ENCODE measurements at regions not wholly inside any gene's neighbourhood (a gene's known extent, or its start where the extent isn't known, plus 50 kb on each side); places are given as distances from the start of the nearest gene placed in this dataset.
"Not testable (repeated sequence)": the region's sequence is repeated elsewhere in the genome, so short reads cannot be mapped to it uniquely, and the experiment has no call there.

DNA sequence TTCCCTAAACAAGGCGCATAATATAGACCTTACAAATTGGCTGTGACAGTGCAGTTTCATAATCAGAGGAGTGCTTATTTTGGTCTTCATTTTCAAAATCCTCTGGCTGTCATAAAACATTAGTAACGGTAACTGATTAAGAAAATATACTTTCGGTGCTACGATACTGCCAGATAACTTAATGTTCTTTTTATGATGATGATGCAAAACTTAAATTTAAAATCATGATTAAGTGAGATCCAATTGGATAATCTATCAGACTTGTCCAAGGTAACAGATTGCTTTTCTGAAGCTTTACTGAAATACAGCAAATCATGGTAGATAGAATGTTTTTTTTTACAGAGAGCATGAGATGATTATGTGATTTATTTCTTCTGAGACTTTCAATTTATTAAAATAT is 364.2 kb upstream of the CNTN3 start:
- no peak for DNase-seq (ENCODE audit: low spot score)

DNA sequence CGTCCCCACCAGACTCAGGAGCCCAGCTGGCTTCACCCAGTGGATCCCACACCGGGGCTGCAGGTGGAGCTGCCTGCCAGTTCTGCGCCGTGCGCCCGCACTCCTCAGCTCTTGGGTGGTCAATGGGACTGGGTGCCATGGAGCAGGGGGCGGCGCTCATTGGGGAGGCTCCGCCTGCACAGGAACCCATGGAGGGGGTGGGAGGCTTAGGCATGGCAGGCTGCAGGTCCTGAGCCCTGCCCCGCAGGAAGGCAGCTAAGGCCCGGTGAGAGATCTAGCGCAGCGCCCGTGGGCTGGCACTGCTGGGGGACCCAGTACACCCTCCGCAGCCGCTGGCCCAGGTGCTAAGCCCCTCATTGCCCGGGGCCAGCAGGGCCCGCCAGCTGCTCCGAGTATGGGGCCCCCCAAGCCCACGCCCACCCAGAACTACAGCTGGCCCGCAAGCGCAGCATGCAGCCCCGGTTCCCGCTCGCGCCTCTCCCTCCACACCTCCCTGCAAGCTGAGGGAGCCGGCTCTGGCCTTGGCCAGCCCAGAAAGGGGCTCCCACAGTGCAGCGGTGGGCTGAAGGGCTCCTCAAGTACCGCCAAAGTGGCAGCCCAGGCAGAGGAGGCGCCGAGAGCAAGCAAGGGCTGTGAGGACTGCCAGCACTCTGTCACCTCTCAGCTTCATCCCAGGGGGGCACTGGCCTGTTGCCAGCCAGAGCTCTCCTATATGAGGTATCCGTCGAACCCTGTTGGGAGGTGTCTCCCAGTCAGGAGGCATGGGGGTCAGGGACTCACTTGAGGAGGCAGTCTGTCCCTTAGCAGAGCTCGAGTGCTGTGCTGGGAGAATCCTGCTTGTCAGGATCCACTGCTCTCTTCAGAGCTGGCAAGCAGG is 370.8 kb upstream of the CNTN3 start:
- not testable (repeated sequence) for DNase-seq (ENCODE audit: low spot score)

GRCh38 chr3:74988095-74988494 is 373.6 kb upstream of the CNTN3 start:
- no peak for DNase-seq (ENCODE audit: low spot score)

DNA sequence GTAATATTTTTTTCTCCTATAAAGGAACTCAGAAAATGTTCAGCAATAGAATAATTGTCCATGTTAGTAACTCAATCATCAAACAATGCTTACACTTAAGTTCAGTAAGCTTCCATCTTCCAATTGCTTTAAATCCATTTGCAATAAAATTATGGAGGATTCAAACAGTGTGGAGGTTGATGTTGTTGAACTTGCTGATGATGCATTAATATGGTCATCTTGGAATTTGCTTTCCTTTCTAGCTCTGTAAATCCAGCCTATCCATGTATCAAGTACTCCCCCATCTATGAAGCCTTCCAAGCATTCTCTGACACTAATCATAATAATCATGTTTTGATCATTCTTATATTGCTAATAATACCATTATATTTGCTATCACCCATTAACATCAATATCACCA is 378.4 kb upstream of the CNTN3 start:
- DNase-seq (ENCODE audit: low spot score), result no peak

GRCh38 chr3:75001330-75001729 is 386.9 kb upstream of the CNTN3 start:
- DNase-seq (ENCODE audit: low spot score), result peak; percentile 6

DNA sequence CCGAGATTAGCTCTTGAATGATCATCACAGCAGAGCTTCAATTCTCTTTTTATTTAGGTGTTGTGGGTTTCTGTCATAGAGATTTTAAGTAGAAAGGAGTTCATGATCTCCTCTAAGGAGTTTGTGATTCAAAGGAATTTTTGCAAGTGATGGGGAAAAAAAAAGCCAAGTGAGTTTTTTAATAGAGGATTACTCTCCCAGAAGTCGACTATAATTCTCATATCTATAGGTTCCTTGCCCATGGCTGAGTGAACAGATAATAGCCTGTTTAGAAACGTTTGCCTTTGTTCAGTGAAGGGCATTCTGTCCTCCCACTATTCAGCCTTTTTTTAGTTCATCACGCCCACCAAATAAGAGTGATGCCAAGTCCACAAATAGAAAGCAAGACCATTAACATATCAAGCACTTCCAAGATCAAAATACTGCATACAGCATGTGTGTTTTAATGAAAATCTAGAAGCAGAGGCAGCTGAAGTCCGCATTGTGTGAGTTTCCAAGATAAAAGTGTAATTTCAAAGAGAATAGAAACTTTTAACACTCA is 398.4 kb upstream of the CNTN3 start:
- no peak for DNase-seq (ENCODE audit: low spot score)

DNA sequence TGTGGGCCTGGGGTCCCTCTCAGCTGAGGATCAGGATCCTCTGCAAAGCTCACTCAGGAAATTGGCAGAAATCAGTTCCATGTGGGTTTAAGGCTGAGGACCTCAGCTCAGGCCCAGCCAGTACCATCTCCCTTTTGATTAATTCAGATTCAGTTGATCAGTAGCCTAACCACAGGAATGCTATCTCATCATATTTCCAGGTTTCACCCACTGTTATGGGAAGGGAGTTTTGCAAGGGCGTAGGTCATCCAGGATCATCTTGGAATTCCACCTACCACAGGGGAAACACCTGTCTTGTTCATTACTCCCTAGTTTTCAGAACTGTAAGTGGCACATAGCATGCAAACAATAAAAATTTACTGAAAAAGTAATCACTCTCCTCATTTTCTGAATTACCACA is 399.5 kb upstream of the CNTN3 start:
- DNase-seq (ENCODE audit: low spot score), result no peak

- no peak for DNase-seq (ENCODE audit: low spot score)
These were observed 400.8 kb upstream of the CNTN3 start for GRCh38 chr3:75015280-75015679.

- DNase-seq (ENCODE audit: low spot score), result no peak
These were observed 420.7 kb upstream of the CNTN3 start for GRCh38 chr3:75035146-75035545.

- no peak for DNase-seq (ENCODE audit: low spot score)
These were observed 428.5 kb upstream of the CNTN3 start for GRCh38 chr3:75042941-75043340.

DNA sequence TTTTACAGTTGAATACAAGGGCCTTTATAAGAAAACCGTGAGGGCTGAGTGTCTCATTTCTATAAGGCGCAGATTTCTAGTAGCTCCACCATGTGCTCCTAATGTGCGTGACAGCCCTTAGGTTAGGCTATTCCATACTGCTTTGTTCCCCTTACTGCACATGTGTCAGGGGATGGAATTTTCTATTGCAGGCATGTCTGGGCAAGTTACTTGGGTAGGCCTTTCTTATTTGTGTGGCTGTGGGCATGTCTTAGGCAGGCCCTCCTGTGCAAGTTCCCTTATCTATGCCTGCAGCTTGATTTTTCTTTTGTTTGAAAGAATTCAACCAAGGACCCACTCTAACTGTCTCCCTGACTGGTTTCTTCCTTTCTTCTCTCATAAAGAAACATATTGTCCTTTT is 434.2 kb upstream of the CNTN3 start:
- DNase-seq (ENCODE audit: low spot score), result no peak

- no peak for DNase-seq (ENCODE audit: low spot score)
These were observed 435.1 kb upstream of the CNTN3 start for GRCh38 chr3:75049533-75049932.

DNA sequence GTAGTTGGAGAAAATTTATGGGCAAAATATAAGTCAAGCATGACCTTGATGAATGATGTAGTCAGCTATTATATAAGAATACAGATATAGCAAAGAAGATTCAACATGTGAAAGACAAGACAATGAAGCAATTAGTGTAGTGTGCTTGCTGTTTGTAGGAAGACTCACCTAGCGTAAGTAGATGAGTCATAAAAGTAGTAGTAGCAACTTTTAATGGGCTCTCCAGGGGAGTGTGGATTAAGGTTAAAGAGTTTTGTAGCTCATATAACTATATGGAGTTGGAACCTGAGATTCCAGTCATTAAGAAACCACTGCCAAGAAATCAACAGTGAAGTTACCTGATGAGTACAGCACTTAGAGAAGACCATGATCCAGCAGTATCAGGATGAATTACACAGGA is 444.7 kb upstream of the CNTN3 start:
- DNase-seq (ENCODE audit: low spot score), result no peak

DNA sequence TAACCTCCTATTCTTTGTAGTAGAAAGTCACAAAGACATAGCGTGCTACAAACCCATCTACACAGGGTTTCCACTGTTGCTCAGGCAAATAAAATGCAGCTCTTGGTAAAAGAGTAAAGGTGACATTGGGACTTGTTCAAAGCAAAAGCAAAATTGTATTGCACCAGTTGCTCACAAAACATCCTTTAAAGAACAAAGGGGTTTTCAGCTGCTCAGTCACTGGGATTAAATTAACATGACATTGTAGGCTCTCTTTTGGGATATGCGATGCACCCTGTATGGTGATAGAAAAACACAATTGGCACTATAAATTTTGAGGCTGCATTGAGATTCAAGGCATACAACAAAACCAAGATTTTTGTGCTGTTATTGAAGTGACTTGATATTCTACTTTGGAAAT is 447.3 kb upstream of the CNTN3 start:
- DNase-seq (ENCODE audit: low spot score), result no peak

GRCh38 chr3:75075158-75075557 is 460.7 kb upstream of the CNTN3 start:
- no peak for DNase-seq (ENCODE audit: low spot score)

DNA sequence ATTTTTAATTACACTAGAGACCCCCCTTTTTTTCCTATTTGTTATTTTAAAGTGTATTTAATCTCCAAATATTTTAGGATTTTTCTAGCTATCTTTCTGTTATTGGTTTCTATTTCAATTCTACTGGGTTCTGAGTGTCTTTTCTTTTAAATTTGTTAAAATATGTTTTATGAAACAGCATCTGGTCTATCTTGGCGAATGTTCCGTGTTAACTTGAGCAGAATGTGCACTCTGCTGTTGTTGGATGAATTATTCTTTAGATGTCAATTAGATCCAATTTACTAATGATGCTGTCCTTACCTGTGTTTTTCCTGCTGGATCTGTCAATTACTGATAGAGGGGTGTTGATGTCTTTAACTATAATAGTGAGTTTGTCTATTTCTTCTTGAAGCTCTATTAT is 462.0 kb upstream of the CNTN3 start:
- no peak for DNase-seq (ENCODE audit: low spot score)

- no peak for DNase-seq (ENCODE audit: low spot score)
These were observed 463.8 kb upstream of the CNTN3 start for GRCh38 chr3:75078290-75078689.

DNA sequence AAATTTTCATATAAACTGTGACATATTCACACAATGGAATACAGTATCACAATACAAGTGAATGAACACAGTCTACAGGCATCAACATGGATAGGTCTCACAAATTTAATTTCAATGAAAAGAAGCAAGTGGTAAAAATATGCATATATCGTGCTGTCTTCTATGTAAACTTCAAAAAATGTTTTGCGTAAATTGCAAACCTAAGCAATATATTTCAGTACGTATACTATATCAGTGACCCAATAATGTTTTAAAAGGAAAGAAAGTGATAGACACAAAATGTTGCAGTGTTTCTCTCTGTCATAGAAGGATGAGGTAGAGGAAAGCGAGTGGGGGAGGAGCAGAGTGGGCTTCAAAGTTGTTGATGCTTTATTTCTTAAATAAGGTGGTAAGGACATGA is 468.4 kb upstream of the CNTN3 start:
- DNase-seq (ENCODE audit: low spot score), result no peak

DNA sequence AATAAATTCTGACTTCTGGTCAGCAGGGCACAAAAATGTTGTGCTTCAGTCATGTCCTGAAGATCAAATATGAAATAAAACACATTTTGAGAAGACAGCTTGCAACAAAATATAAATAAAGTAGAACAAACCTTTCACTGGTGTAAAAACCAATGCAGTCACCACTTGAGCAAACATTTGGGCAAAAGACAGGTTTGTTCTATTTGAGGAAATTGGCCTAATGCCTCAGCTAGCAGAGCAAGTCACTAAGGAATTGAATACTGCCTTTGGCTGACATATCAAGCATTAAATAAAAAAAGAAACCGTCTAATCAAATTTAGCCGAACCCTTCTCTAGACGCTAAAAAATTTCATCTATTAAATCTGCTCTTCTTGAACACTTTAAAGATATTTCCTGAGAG is 475.4 kb upstream of the CNTN3 start:
- DNase-seq (ENCODE audit: low spot score), result no peak

DNA sequence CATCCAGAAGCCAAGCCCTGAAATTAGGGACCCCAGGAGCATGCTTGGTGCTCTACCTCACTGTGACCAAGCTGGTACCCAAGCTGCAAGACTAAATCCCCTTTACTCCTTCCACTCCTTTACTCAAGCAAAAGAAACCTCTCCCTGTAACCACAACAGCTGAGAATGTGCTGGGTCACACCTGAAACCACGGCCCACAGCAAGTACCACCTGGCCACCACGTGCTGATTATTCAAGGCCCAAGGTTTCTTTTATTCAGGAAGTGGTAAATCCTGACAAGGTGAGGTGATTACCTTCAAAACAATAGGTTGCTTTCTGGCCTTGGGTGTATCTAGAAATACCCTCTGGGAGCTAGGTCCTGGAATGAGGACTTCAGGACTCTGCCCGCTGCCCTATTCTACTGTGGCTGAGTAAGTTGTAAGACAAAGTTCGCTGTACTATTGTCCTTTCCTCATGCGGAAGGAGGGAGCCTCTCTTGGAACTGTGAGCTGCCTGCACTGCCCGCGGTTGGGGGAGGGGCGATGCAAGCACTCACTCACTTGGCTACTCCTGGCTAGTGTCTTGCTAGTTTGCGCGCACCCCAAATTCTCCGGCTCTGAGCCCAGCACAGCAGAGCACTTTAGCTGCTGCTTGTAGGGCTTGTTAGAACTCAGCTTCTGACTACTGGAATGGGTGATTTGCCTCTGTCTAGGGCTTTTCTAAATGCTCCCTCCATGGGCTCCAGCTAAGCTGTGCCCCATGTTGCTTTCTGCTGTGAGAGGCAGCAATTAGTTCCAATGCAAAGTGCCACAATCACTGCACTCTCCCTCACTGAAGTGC is 487.1 kb upstream of the CNTN3 start:
- no peak for DNase-seq (ENCODE audit: low spot score)

DNA sequence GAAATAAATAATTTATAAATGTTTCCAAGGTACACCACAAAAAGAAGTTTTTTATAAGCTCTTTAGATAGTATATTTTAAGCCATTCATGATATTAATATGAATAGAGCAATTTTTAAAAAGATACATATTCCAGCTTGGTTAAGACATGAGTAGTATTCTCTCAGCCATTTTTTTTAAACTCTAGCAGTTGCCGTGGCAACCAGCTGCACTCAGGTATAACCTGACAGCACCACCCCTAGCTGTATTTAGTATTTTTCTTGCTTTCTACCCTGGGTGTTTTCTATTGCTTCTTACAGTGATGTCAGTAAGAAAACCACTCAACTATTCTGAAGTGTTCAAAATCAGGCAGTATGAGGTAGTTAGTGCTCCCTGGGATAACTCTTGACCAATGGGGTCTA is 496.3 kb upstream of the CNTN3 start:
- no peak for DNase-seq (ENCODE audit: low spot score)

GRCh38 chr3:75115695-75116094 is 501.2 kb upstream of the CNTN3 start:
- no peak for DNase-seq (ENCODE audit: low spot score)

- no peak for DNase-seq (ENCODE audit: low spot score)
These were observed 504.3 kb upstream of the CNTN3 start for GRCh38 chr3:75118779-75119178.
